Skin of body (tissue), 1 donor: ENCODE measurements at regions not wholly inside any gene's neighbourhood (a gene's known extent, or its start where the extent isn't known, plus 50 kb on each side); places are given as distances from the start of the nearest gene placed in this dataset.

Source experiments
- DNase-seq: peaks from one replicate; lab custom pipeline; 2025; lab: John Stamatoyannopoulos, UW

GRCh38 chr9:91040371-91041215 lies 239.0 kb downstream of the SYK start:
- no peak for DNase-seq

- no peak for DNase-seq
Measured at GRCh38 chr9:91042024-91042423, 240.4 kb downstream of the SYK start.

GRCh38 chr9:91042541-91042940 lies 240.9 kb downstream of the SYK start:
- DNase-seq: no peak

- DNase-seq: peak; percentile 46
Measured at GRCh38 chr9:91043056-91043810, 241.6 kb downstream of the SYK start.

- DNase-seq: no peak
Measured at GRCh38 chr9:91043811-91044175, 242.2 kb downstream of the SYK start.

- no peak for DNase-seq
Measured at GRCh38 chr9:91044354-91044753, 242.7 kb downstream of the SYK start.

GRCh38 chr9:91045041-91045440 lies 243.4 kb downstream of the SYK start:
- DNase-seq: no peak

GRCh38 chr9:91047529-91047928 lies 245.9 kb downstream of the SYK start:
- DNase-seq: no peak

GRCh38 chr9:91047993-91048607 lies 246.5 kb downstream of the SYK start:
- no peak for DNase-seq

GRCh38 chr9:91048749-91049148 lies 247.1 kb downstream of the SYK start:
- no peak for DNase-seq

GRCh38 chr9:91053824-91054223 lies 252.2 kb downstream of the SYK start:
- no peak for DNase-seq

GRCh38 chr9:91055845-91056244 lies 254.2 kb downstream of the SYK start:
- DNase-seq: no peak

GRCh38 chr9:91056486-91056885 lies 254.9 kb downstream of the SYK start:
- no peak for DNase-seq

GRCh38 chr9:91056917-91057316 lies 255.3 kb downstream of the SYK start:
- DNase-seq: no peak

- DNase-seq: no peak
Measured at GRCh38 chr9:91059713-91060112, 258.1 kb downstream of the SYK start.

GRCh38 chr9:91060520-91061343 lies 259.1 kb downstream of the SYK start:
- peak; percentile 9 for DNase-seq

GRCh38 chr9:91061506-91061905 lies 259.9 kb downstream of the SYK start:
- DNase-seq: no peak

GRCh38 chr9:91062281-91062680 lies 260.7 kb downstream of the SYK start:
- DNase-seq: no peak

- DNase-seq: no peak
Measured at GRCh38 chr9:91063471-91063870, 261.9 kb downstream of the SYK start.

GRCh38 chr9:91065231-91066041 lies 263.8 kb downstream of the SYK start:
- no peak for DNase-seq

- DNase-seq: no peak
Measured at GRCh38 chr9:91066042-91066415, 264.4 kb downstream of the SYK start.
